ENCODE measurements at regions not wholly inside any gene's neighbourhood (a gene's known extent, or its start where the extent isn't known, plus 50 kb on each side); places are given as distances from the start of the nearest gene placed in this dataset.

DNA sequence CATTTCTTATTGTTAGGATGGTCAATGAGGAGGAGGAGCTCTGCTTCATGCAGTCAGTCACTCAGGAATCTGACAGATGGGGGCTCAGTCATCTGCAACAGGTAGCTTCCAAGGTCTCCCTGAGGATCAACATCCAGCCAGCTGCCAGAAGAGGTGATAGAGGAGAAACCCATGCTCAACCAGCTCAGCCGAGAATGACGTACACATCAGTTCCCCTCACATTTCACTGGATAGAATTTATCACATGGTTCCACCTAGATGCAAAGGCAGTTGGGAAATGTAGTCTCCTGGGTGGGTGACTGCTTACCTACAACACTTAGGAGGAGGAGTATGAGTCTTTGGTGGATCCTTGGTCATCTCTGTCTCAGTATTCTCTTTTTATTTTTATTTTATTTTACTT lies 144.5 kb downstream of the CEBPB start:
- peak overlapping the region in 1 of 2 donors; percentile 11 for H3K4me3 Mint-ChIP-seq
- no peaks in the 10 kb centered on the region for H3K9me3 Mint-ChIP-seq
- H3K36me3 Mint-ChIP-seq (ENCODE audit: insufficient read depth in 2 of 2): no peaks in the 10 kb centered on the region
- no peak overlapping the region for H3K27ac Mint-ChIP-seq
- H3K27me3 Mint-ChIP-seq (ENCODE audit: low read depth): peaks cover 18% of the 10 kb centered on the region
- ATAC-seq (replicated peaks in 1 of 2): peak; percentile 32 to 33
- DNase-seq: peak; percentile 40 to 43
- H3K4me1 Mint-ChIP-seq (ENCODE audit: low read depth): peaks cover 42% of the 10 kb centered on the region

GRCh38 chr20:50335866-50336265 lies 145.2 kb downstream of the CEBPB start:
- ATAC-seq (replicated peaks in 1 of 2): no peak
- H3K4me3 Mint-ChIP-seq: no peak overlapping the region
- DNase-seq: no peak
- H3K9me3 Mint-ChIP-seq: no peaks in the 10 kb centered on the region
- peaks cover 12% of the 10 kb centered on the region for H3K27me3 Mint-ChIP-seq (ENCODE audit: low read depth)
- H3K4me1 Mint-ChIP-seq (ENCODE audit: low read depth): peaks cover 49% of the 10 kb centered on the region
- H3K36me3 Mint-ChIP-seq (ENCODE audit: insufficient read depth in 2 of 2): no peaks in the 10 kb centered on the region
- peak overlapping the region; percentile 43 for H3K27ac Mint-ChIP-seq

DNA sequence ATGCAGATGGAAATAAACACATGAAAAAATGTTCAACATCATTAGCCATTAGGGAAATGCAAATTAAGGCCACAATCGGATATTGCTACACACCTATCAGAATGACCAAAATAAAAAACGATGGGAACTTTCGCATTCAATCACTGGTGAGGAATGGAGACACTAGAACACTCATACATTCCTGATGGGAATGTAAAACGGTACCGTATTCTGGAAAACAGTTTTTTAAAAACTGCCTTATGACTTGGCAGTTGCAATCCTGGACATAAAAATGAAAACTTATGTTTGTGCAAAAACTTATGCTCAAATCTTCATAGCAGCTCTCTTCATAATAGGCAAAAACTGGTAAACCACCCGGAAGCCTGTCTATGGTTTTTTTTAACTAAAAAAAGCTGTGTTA lies 146.0 kb downstream of the CEBPB start:
- no peak overlapping the region for H3K4me3 Mint-ChIP-seq
- H3K4me1 Mint-ChIP-seq (ENCODE audit: low read depth): peaks cover 53% of the 10 kb centered on the region
- H3K9me3 Mint-ChIP-seq: no peaks in the 10 kb centered on the region
- no peaks in the 10 kb centered on the region for H3K36me3 Mint-ChIP-seq (ENCODE audit: insufficient read depth in 2 of 2)
- DNase-seq (no peak), ATAC-seq (replicated peaks in 1 of 2) (no peak)
- H3K27ac Mint-ChIP-seq: no peak overlapping the region
- H3K27me3 Mint-ChIP-seq (ENCODE audit: low read depth): peaks cover 6% of the 10 kb centered on the region

GRCh38 chr20:50337521-50338466 lies 147.2 kb downstream of the CEBPB start:
- H3K4me1 Mint-ChIP-seq (ENCODE audit: low read depth): peaks cover 60% of the 10 kb centered on the region
- H3K27me3 Mint-ChIP-seq (ENCODE audit: low read depth): peaks cover 5% of the 10 kb centered on the region
- ATAC-seq (replicated peaks in 1 of 2) (no peak), DNase-seq (no peak)
- no peaks in the 10 kb centered on the region for H3K9me3 Mint-ChIP-seq
- H3K27ac Mint-ChIP-seq: peak overlapping the region; percentile 99
- H3K36me3 Mint-ChIP-seq (ENCODE audit: insufficient read depth in 2 of 2): no peaks in the 10 kb centered on the region
- H3K4me3 Mint-ChIP-seq: peak overlapping the region; percentile 80 to 85

- peak overlapping the region; percentile 80 to 85 for H3K4me3 Mint-ChIP-seq
- H3K4me1 Mint-ChIP-seq (ENCODE audit: low read depth): peaks cover 68% of the 10 kb centered on the region
- DNase-seq: peak; percentile 83 to 85
- no peaks in the 10 kb centered on the region for H3K9me3 Mint-ChIP-seq
- H3K27ac Mint-ChIP-seq: peak overlapping the region; percentile 99
- no peaks in the 10 kb centered on the region for H3K27me3 Mint-ChIP-seq (ENCODE audit: low read depth)
- H3K36me3 Mint-ChIP-seq (ENCODE audit: insufficient read depth in 2 of 2): no peaks in the 10 kb centered on the region
- ATAC-seq (replicated peaks in 1 of 2): peak; percentile 76 to 83
Observed at GRCh38 chr20:50338479-50339391, 148.1 kb downstream of the CEBPB start.

DNA sequence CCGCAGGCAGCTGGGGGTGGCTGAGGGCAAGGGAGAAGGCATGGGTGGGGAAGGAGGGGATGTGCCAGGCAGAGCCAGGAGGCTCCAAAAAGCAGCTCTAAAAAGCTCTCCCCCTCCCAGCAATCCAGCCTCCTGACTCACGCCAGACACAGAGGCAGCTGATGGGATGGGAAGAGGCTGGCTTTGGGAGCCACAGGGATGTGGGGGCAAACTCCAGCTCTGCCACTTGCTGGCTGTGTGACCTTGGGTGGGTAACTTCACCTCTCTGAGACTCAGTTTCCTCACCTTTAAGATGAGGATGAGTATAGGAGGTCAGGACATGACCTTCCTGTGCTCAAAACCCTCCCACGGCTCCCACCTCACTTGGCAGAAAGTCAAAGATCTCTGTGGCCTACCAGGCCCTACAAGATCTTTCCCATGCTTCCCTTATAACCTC lies 148.9 kb downstream of the CEBPB start:
- DNase-seq: peak; percentile 45 to 52
- Mint-ChIP-seq H3K27ac (peak overlapping the region; percentile 99), H3K9me3 (no peaks in the 10 kb centered on the region), H3K27me3 (ENCODE audit: low read depth) (no peaks in the 10 kb centered on the region), H3K4me1 (ENCODE audit: low read depth) (peaks cover 72% of the 10 kb centered on the region), H3K4me3 (peak overlapping the region; percentile 80 to 85), H3K36me3 (ENCODE audit: insufficient read depth in 2 of 2) (no peaks in the 10 kb centered on the region)
- peak; percentile 4 to 8 for ATAC-seq (replicated peaks in 1 of 2)

GRCh38 chr20:50340541-50340940 lies 149.9 kb downstream of the CEBPB start:
- Mint-ChIP-seq H3K27ac (peak overlapping the region; percentile 99), H3K4me3 (peak overlapping the region; percentile 80 to 85), H3K4me1 (ENCODE audit: low read depth) (peaks cover 65% of the 10 kb centered on the region), H3K9me3 (no peaks in the 10 kb centered on the region), H3K36me3 (ENCODE audit: insufficient read depth in 2 of 2) (no peaks in the 10 kb centered on the region), H3K27me3 (ENCODE audit: low read depth) (no peaks in the 10 kb centered on the region)
- ATAC-seq (replicated peaks in 1 of 2) (no peak), DNase-seq (no peak)

DNA sequence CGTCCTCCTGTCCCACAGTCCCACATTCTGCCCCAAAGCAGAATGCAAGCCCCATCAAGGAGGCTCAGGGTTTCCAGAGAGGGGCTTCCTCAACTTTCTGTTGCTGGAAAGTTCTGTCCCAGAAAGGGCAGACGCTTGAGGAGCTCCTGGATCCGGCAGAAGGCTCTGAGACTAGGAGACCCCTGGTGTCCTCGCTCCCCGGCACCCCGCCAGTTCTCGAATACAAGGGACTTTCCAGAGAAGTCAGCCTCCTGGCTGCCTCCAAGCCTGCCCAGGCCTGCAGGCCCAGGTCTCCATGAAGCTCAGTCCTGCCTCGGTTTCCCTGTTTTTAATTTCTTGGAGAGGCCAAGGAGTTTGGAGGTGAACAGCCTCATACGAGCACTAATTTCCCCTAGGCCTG lies 150.4 kb downstream of the CEBPB start:
- Mint-ChIP-seq H3K36me3 (ENCODE audit: insufficient read depth in 2 of 2) (no peaks in the 10 kb centered on the region), H3K4me1 (ENCODE audit: low read depth) (peaks cover 67% of the 10 kb centered on the region), H3K27me3 (ENCODE audit: low read depth) (no peaks in the 10 kb centered on the region), H3K4me3 (no peak overlapping the region), H3K9me3 (no peaks in the 10 kb centered on the region), H3K27ac (no peak overlapping the region)
- ATAC-seq (replicated peaks in 1 of 2) (no peak), DNase-seq (no peak)

DNA sequence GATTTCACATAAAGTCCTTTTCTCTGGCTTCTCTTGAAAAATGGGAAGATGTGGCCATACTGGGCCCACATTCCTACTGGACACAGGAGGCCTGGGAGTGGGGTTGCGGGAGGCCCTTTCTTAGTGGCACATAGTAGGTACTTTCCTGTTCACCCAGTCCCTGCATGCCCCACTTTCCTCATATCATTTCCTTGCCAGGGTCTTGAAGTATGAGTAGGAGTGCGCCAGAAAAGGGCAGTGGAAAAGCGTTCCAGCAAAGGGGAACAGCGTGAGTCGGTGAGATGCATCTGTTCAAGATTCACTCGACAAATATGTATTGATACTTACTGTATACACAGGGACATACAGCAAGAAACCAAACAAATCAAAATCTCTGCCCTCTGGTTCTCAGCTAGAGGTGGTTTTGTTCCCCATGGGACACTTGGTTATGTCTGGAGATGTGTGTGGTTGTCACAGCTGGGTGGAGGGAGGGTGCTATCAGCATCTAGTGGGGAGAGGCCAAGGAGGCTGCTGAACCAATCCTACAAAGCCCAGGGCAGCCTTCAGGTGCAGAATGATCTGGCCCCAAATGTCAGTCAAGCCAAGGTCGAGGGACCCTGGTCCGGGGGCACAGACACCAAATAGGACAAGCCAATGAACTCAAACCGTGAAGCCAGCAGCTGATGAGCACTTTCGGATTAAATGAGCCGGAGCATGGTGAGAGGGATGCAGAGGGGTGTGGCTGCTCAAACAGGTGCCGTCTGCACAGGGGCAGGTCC lies 151.4 kb downstream of the CEBPB start:
- peaks cover 74% of the 10 kb centered on the region for H3K4me1 Mint-ChIP-seq (ENCODE audit: low read depth)
- H3K36me3 Mint-ChIP-seq (ENCODE audit: insufficient read depth in 2 of 2): no peaks in the 10 kb centered on the region
- H3K27me3 Mint-ChIP-seq (ENCODE audit: low read depth): peaks cover 6% of the 10 kb centered on the region
- ATAC-seq (replicated peaks in 1 of 2) (no peak), DNase-seq (no peak)
- H3K4me3 Mint-ChIP-seq: no peak overlapping the region
- no peak overlapping the region for H3K27ac Mint-ChIP-seq
- H3K9me3 Mint-ChIP-seq: no peaks in the 10 kb centered on the region

DNA sequence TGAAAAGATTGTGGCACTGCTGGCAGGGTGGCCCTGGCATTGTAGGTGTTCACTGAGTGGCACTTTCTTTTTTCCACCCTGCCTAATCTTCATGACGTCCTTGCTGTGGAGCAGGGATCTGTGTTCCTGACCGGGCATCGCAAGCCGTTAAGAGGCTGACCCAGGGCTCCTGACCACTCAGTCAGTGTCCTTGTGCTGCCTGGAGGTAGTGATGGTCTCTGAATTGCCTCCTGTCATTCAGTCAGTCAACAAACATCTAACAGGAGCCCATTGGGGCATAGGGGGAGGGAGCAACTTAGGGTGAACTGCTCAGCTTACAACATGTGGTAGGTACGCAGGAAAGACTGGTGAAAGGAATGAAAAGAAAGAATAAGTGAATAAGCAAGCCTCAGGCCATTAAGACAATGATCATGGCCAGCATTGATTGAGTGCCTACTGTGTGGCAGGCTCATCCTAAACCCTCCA lies 152.0 kb downstream of the CEBPB start:
- DNase-seq (no peak), ATAC-seq (replicated peaks in 1 of 2) (no peak)

GRCh38 chr20:50343125-50343489 lies 152.5 kb downstream of the CEBPB start:
- Mint-ChIP-seq H3K4me1 (ENCODE audit: low read depth) (peaks cover 75% of the 10 kb centered on the region), H3K9me3 (no peaks in the 10 kb centered on the region), H3K36me3 (ENCODE audit: insufficient read depth in 2 of 2) (no peaks in the 10 kb centered on the region), H3K27me3 (ENCODE audit: low read depth) (peaks cover 6% of the 10 kb centered on the region), H3K4me3 (no peak overlapping the region), H3K27ac (no peak overlapping the region)
- ATAC-seq (replicated peaks in 1 of 2) (no peak), DNase-seq (no peak)

More for the DNA sequence above, 152.0 kb downstream of the CEBPB start:
- Mint-ChIP-seq H3K27ac (no peak overlapping the region), H3K27me3 (ENCODE audit: low read depth) (peaks cover 6% of the 10 kb centered on the region), H3K4me3 (no peak overlapping the region), H3K4me1 (ENCODE audit: low read depth) (peaks cover 74% of the 10 kb centered on the region), H3K9me3 (no peaks in the 10 kb centered on the region), H3K36me3 (ENCODE audit: insufficient read depth in 2 of 2) (no peaks in the 10 kb centered on the region)

DNA sequence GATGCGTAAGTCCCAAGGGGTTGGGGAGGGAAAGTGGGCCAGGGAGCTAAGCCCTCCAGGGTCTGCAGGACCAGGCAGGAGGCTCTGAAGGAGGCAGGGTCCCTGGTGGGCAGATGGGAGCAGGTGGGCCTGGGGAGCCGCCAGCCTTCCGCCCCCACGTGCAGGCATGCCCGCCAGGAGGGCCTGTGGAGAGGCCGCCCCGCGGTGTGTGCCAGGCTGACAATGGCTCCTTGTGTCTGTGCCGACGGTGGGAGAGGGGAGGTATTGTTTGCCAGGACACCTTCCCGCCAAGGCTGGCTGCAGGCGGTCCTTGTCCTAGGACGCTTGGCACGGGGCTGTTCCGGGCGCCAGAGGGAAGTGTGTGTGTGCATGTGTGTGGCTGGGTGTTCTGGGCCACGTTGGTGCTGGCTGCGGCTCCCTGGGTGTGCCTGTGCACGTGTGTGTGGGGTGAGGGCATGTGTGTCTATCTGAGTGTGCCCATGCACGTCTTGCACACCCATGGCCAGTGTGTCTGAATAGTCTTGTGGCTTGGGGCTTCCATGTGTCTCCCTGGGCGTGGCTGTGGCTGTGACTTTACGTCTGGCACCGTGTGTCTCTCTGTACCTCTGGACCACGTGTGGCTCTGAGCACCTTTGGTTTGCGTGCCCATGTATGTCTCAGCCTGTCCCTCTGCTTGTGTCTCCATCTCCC lies 153.0 kb downstream of the CEBPB start:
- H3K27me3 Mint-ChIP-seq (ENCODE audit: low read depth): peaks cover 6% of the 10 kb centered on the region
- H3K9me3 Mint-ChIP-seq: no peaks in the 10 kb centered on the region
- H3K4me3 Mint-ChIP-seq: peak overlapping the region in 1 of 2 donors; percentile 7
- H3K4me1 Mint-ChIP-seq (ENCODE audit: low read depth): peaks cover 75% of the 10 kb centered on the region
- no peaks in the 10 kb centered on the region for H3K36me3 Mint-ChIP-seq (ENCODE audit: insufficient read depth in 2 of 2)
- H3K27ac Mint-ChIP-seq: no peak overlapping the region
- DNase-seq (no peak), ATAC-seq (replicated peaks in 1 of 2) (no peak)

Data from activated T-cell treated with anti-CD3 and anti-CD28 coated beads, Interleukin-2, amount 50 U/mL, for 72 hours (primary cell).